ENCODE measurements at regions not wholly inside any gene's neighbourhood (a gene's known extent, or its start where the extent isn't known, plus 50 kb on each side); places are given as distances from the start of the nearest gene placed in this dataset.

- TF ChIP-seq MAX (IDR thresholded peaks at IDR 0.05) (no peak), ZNF274 (IDR thresholded peaks at IDR 0.05; ENCODE audit: low read depth, low read length) (no peak), CBX3 (IDR thresholded peaks at IDR 0.05; ENCODE audit: low read depth) (no peak), RAD21 (IDR thresholded peaks at IDR 0.05; ENCODE audit: low read depth) (no peak), SRF (IDR thresholded peaks at IDR 0.05; ENCODE audit: low read depth) (no peak)
Measured at GRCh38 chr2:242054406-242054805, 184.9 kb downstream of the RTP5 start (continued).

DNA sequence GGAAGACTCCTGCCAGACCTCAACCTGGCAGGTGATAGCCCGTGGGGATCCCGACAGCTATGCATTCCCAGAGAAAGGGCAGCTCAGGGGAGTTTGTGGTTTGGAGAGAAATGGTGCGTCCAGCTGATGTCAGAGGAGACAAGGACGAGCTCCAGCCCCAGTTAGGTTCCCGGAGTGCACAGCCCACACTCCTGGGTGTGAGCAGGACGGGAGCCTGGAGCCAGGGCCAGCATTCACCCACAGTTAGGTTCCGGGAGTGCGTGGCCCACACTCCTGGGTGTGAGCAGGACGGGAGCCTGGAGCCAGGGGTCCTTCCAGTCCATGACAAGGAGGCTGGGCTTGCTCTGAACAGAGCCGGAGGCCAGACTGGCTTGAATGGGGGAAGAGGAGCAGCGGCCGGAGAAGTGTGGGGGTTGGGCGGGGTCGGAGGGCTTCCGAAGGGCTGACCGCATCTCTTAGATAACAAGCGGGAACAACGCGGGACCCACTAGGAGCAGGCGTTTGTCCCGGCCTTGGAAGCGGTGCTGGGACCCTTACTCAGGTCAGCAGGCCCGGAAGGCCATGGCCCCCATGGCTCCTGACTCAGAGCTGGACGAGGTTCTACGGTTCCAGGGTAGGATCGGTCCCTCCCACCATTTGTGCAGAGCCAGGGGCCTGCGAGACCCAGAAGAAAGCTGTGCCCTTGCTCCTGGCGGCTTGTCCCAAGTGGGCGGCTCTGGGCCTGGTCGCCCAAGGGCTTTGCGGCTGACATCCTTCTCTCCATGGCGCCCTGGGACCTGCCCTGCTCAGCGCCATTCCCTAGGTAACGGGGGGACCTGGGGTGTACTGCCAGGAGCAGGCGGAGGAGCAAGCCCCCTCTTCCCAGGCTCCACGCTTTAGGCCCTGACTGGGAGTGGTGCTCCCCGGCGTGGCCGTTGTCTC is 185.6 kb downstream of the RTP5 start:
- no peak for DNase-seq (ENCODE audit: low read depth, low spot score)
- no peak overlapping the region for H3K4me2 ChIP-seq (ENCODE audit: low read length)
- RAD21 ChIA-PET (ENCODE audit: low non-redundant PET in 1 of 2, low total read pairs in 2 of 2, uncharacterized antibody in 2 of 2, unreplicated experiment in 2 of 2), result no interaction called here

More for the DNA sequence above, 185.6 kb downstream of the RTP5 start:
- ATAC-seq, result no peak
- H3K9me3 ChIP-seq (ENCODE audit: control insufficient read depth in 1 of 2, insufficient read depth in 1 of 2, low read depth in 1 of 2, low read length in 2 of 2), result no peaks in the 10 kb centered on the region
- H3K27me3 ChIP-seq (ENCODE audit: insufficient read depth, low read length), result peaks cover 14% of the 10 kb centered on the region
- TF ChIP-seq POLR2A (IDR thresholded peaks at IDR 0.05; ENCODE audit: borderline replicate concordance, extremely low read depth, insufficient read depth, insufficient read length) (no peak), CBX3 (IDR thresholded peaks at IDR 0.05; ENCODE audit: low read depth) (no peak), TCF7L2 (IDR thresholded peaks at IDR 0.05; ENCODE audit: borderline replicate concordance, extremely low read depth, insufficient read depth, insufficient read length) (no peak), ZNF274 (IDR thresholded peaks at IDR 0.05; ENCODE audit: low read depth, low read length) (no peak), SRF (IDR thresholded peaks at IDR 0.05; ENCODE audit: low read depth) (no peak), MAX (IDR thresholded peaks at IDR 0.05) (no peak), POLR2AphosphoS5 (IDR thresholded peaks at IDR 0.05; ENCODE audit: low read depth, low read length) (no peak), SIN3A (IDR thresholded peaks at IDR 0.05; ENCODE audit: low read depth) (no peak), ZFX (IDR thresholded peaks at IDR 0.05) (no peak), YY1 (IDR thresholded peaks at IDR 0.05; ENCODE audit: extremely low read depth, insufficient replicate concordance, low read depth, low read length) (no peak), EGR1 (IDR thresholded peaks at IDR 0.05; ENCODE audit: low read depth) (no peak), EZH2phosphoT487 (IDR thresholded peaks at IDR 0.05; ENCODE audit: borderline replicate concordance) (no peak), JUND (IDR thresholded peaks at IDR 0.05) (no peak), FOSL1 (IDR thresholded peaks at IDR 0.05; ENCODE audit: low read depth) (no peak), SP1 (IDR thresholded peaks at IDR 0.05; ENCODE audit: low read depth) (no peak)
- H3K79me2 ChIP-seq (ENCODE audit: insufficient read depth, low read length), result no peaks in the 10 kb centered on the region
- no peaks in the 10 kb centered on the region for H3K36me3 ChIP-seq (ENCODE audit: control insufficient read depth in 1 of 2, insufficient read depth in 2 of 2, low read length in 2 of 2)
- no peaks in the 10 kb centered on the region for H3K9me2 ChIP-seq (ENCODE audit: insufficient read depth)
- no peaks in the 10 kb centered on the region for H3K4me1 ChIP-seq (ENCODE audit: control insufficient read depth in 1 of 2, insufficient read depth in 2 of 2, low read length in 2 of 2)
- CTCF ChIA-PET, result no interaction called here
- H3K4me3 ChIP-seq (replicated peaks in 1 of 2; ENCODE audit: low read depth in 1 of 2, low read length in 2 of 2), result no peak overlapping the region
- no peak overlapping the region for H3K27ac ChIP-seq (ENCODE audit: low read depth, low read length)
- POLR2A ChIA-PET, result no interaction called here
- H2AFZ ChIP-seq (ENCODE audit: low read depth, low read length, poor library complexity, severe bottlenecking), result no peak overlapping the region
- no peaks in the 10 kb centered on the region for H4K20me1 ChIP-seq (ENCODE audit: insufficient read depth)
- BruUV-seq (replicated peaks), result no TSS peak
- intact Hi-C loops (cut with micrococcal nuclease), result no loop called here
- no peak overlapping the region for H3K9ac ChIP-seq (ENCODE audit: low read length)
